ENCODE measurements at regions not wholly inside any gene's neighbourhood (a gene's known extent, or its start where the extent isn't known, plus 50 kb on each side); places are given as distances from the start of the nearest gene placed in this dataset.

GRCh38 chr2:48069769-48070168 lies 163.5 kb upstream of the FBXO11 start:
- CTCF ChIA-PET = no interaction called here

GRCh38 chr2:48070415-48070814 lies 164.1 kb upstream of the FBXO11 start:
- no peak for TF ChIP-seq CTCF (IDR thresholded peaks at IDR 0.05; ENCODE audit: insufficient read depth in 1 of 2, low read depth in 1 of 2, low read length in 1 of 2, severe bottlenecking in 1 of 2, unreplicated experiment in 1 of 2)
- Histone ChIP-seq H3K27me3 (replicated peaks; ENCODE audit: control insufficient read depth, insufficient read depth, low read length) (no peaks in the 10 kb centered on the region), H3K36me3 (ENCODE audit: control insufficient read depth, insufficient read depth, low read length) (no peaks in the 10 kb centered on the region), H3K4me1 (no peaks in the 10 kb centered on the region), H3K4me3 (ENCODE audit: low read depth, low read length) (no peak overlapping the region), H3K9me3 (no peaks in the 10 kb centered on the region)
- Mint-ChIP-seq H3K27me3 (ENCODE audit: insufficient read depth, unreplicated experiment) (peaks cover 19% of the 10 kb centered on the region), H3K9me3 (ENCODE audit: unreplicated experiment) (no peaks in the 10 kb centered on the region), H3K4me3 (ENCODE audit: unreplicated experiment) (no peak overlapping the region), H3K4me1 (ENCODE audit: low read depth, unreplicated experiment) (no peaks in the 10 kb centered on the region), H3K27ac (ENCODE audit: unreplicated experiment) (no peak overlapping the region), H3K36me3 (ENCODE audit: insufficient read depth, unreplicated experiment) (no peaks in the 10 kb centered on the region)
- ChIA-PET POLR2A (no interaction called here), CTCF (no interaction called here)
- no peak for DNase-seq
- BruUV-seq (replicated peaks) = no TSS peak
- intact Hi-C loops (cut with micrococcal nuclease; ENCODE audit: unreplicated experiment) = no loop called here

More at GRCh38 chr2:48069769-48070168, 163.5 kb upstream of the FBXO11 start:
- Mint-ChIP-seq H3K4me3 (ENCODE audit: unreplicated experiment) (no peak overlapping the region), H3K27ac (ENCODE audit: unreplicated experiment) (no peak overlapping the region), H3K27me3 (ENCODE audit: insufficient read depth, unreplicated experiment) (peaks cover 19% of the 10 kb centered on the region), H3K9me3 (ENCODE audit: unreplicated experiment) (no peaks in the 10 kb centered on the region), H3K36me3 (ENCODE audit: insufficient read depth, unreplicated experiment) (no peaks in the 10 kb centered on the region), H3K4me1 (ENCODE audit: low read depth, unreplicated experiment) (no peaks in the 10 kb centered on the region)
- Histone ChIP-seq H3K36me3 (ENCODE audit: control insufficient read depth, insufficient read depth, low read length) (no peaks in the 10 kb centered on the region), H3K4me1 (no peaks in the 10 kb centered on the region), H3K9me3 (no peaks in the 10 kb centered on the region), H3K27me3 (replicated peaks; ENCODE audit: control insufficient read depth, insufficient read depth, low read length) (no peaks in the 10 kb centered on the region), H3K4me3 (ENCODE audit: low read depth, low read length) (no peak overlapping the region)
- no peak for DNase-seq
- no TSS peak for BruUV-seq (replicated peaks)
- intact Hi-C loops (cut with micrococcal nuclease; ENCODE audit: unreplicated experiment) = no loop called here
- no peak for TF ChIP-seq CTCF (IDR thresholded peaks at IDR 0.05; ENCODE audit: insufficient read depth in 1 of 2, low read depth in 1 of 2, low read length in 1 of 2, severe bottlenecking in 1 of 2, unreplicated experiment in 1 of 2)
- POLR2A ChIA-PET = no interaction called here

- H3K27me3 Mint-ChIP-seq (ENCODE audit: insufficient read depth, unreplicated experiment) = peaks cover 17% of the 10 kb centered on the region
- no peaks in the 10 kb centered on the region for H3K9me3 Mint-ChIP-seq (ENCODE audit: unreplicated experiment)
- no peak overlapping the region for H3K27ac Mint-ChIP-seq (ENCODE audit: unreplicated experiment)
- no TSS peak for BruUV-seq (replicated peaks)
- intact Hi-C loops (cut with micrococcal nuclease; ENCODE audit: unreplicated experiment) = no loop called here
- TF ChIP-seq CTCF (IDR thresholded peaks at IDR 0.05; ENCODE audit: insufficient read depth in 1 of 2, low read depth in 1 of 2, low read length in 1 of 2, severe bottlenecking in 1 of 2, unreplicated experiment in 1 of 2) = no peak
- ChIA-PET POLR2A (no interaction called here), CTCF (no interaction called here)
- Histone ChIP-seq H3K36me3 (ENCODE audit: control insufficient read depth, insufficient read depth, low read length) (no peaks in the 10 kb centered on the region), H3K4me1 (no peaks in the 10 kb centered on the region), H3K9me3 (no peaks in the 10 kb centered on the region), H3K4me3 (ENCODE audit: low read depth, low read length) (no peak overlapping the region), H3K27me3 (replicated peaks; ENCODE audit: control insufficient read depth, insufficient read depth, low read length) (no peaks in the 10 kb centered on the region; the same call in 1 of the 2 replicates)
- no peaks in the 10 kb centered on the region for H3K4me1 Mint-ChIP-seq (ENCODE audit: low read depth, unreplicated experiment)
- no peaks in the 10 kb centered on the region for H3K36me3 Mint-ChIP-seq (ENCODE audit: insufficient read depth, unreplicated experiment)
- H3K4me3 Mint-ChIP-seq (ENCODE audit: unreplicated experiment) = no peak overlapping the region
- DNase-seq = no peak
Measured at GRCh38 chr2:48072583-48072982, 166.3 kb upstream of the FBXO11 start.

Measured in Caco-2 (cell line).